SJSA1 (cell line): ENCODE measurements at regions not wholly inside any gene's neighbourhood (a gene's known extent, or its start where the extent isn't known, plus 50 kb on each side); places are given as distances from the start of the nearest gene placed in this dataset.

Source experiments
- DNase-seq, 2 experiments: peaks; one replicate each; pipeline ENCODE4 v3.0.0-alpha.2; 2015 to 2020; ENCODE audit warnings: low spot score in 2 of 2, low read depth in 1 of 2
- H3K27ac ChIP-seq: fragments of 250-450 bp; sonication (Bioruptor Pico); 2 replicates; pipeline ENCODE4 v1.5.1; 2020; ENCODE audit warnings: mild to moderate bottlenecking, moderate library complexity
- H3K27me3 ChIP-seq: fragments of 250-450 bp; sonication (Bioruptor Pico); replicated peaks from 2 replicates; pipeline ENCODE4 v1.5.1; 2020; ENCODE audit warnings: mild to moderate bottlenecking, moderate library complexity
- H3K36me3 ChIP-seq: fragments of 250-450 bp; sonication (Bioruptor Pico); 2 replicates; pipeline ENCODE4 v1.5.1; 2020; ENCODE audit warnings: mild to moderate bottlenecking
- H3K4me1 ChIP-seq: fragments of 250-450 bp; sonication (Bioruptor Pico); replicated peaks from 2 replicates; pipeline ENCODE4 v1.6.1; 2021; ENCODE audit warnings: mild to moderate bottlenecking
- H3K4me3 ChIP-seq: fragments of 250-450 bp; sonication (Bioruptor Pico); 2 replicates; pipeline ENCODE4 v1.5.1; 2020; ENCODE audit warnings: mild to moderate bottlenecking
- H3K9me3 ChIP-seq: fragments of 250-450 bp; sonication (Bioruptor Pico); replicated peaks from 2 replicates; pipeline ENCODE4 v1.5.1; 2020; ENCODE audit warnings: mild to moderate bottlenecking

DNA sequence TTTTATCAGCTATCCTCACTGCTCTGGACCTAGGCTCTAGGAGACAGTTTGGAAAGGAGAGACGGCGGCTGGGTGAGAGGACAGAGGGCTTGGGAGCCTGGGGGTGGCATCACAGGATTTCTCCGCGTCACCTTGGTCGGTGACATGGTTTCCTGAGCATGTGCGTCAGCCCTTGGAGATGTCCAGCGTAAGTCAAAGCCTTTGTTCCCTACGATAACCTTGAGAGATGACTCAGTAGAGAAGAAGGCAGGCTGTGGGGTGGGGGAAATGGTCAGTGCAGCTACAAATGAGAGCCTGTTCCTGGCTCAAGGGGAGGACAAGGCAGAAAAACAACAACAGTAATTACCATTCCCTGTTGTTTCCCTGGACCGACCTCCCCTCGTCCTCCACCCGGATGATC, 90.2 kb upstream of the TBX3 start:
- Histone ChIP-seq H3K36me3 (no peaks in the 10 kb centered on the region), H3K4me3 (no peak overlapping the region), H3K27me3 (no peaks in the 10 kb centered on the region), H3K4me1 (peaks cover 25% of the 10 kb centered on the region), H3K27ac (peak overlapping the region; percentile 95), H3K9me3 (no peaks in the 10 kb centered on the region)
- DNase-seq = peak; percentile 80 to 83

DNA sequence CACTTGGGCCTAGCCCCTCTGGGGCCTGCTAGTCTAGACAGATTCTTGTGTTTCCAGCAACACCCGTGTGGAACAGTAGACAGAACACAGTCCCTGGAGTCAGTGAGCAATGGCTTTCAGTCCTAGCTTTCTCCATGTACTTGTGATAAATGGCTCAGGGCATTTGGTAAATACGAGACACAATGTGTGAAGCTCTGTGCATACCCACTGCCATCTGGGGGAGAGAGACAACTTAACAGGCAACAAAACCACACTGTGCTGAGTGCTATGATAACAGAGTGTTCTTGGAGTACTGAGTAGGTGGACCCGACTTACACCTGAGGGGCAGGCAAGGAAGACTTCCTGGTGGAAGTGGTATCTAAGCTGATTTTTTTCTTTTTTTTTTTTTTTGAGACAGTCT, 86.3 kb upstream of the TBX3 start:
- Histone ChIP-seq H3K4me3 (no peak overlapping the region), H3K36me3 (no peaks in the 10 kb centered on the region), H3K27me3 (no peaks in the 10 kb centered on the region), H3K4me1 (peaks cover 25% of the 10 kb centered on the region), H3K9me3 (no peaks in the 10 kb centered on the region), H3K27ac (no peak overlapping the region)
- no peak for DNase-seq

DNA sequence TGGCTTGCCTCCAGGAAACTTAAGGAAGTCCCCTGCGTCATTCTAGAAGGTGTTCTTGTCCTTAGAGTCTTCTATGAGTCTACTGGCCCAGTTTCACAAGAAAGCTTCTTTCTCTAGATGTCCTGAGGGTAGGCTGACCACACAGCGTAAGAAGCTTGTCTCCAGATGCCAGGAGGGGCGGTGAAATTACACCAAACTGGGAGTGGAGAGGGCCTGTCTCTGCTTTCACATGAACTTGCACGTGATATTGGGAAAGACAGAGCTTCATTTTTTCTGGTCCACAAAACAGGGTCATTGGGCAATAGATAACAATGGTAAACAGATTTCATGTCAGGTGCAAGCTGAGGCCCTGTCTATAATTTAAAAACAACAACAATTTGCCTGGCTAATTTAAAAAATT, 85.7 kb upstream of the TBX3 start:
- Histone ChIP-seq H3K36me3 (no peaks in the 10 kb centered on the region), H3K4me1 (peaks cover 20% of the 10 kb centered on the region), H3K27me3 (no peaks in the 10 kb centered on the region), H3K27ac (no peak overlapping the region), H3K4me3 (no peak overlapping the region), H3K9me3 (no peaks in the 10 kb centered on the region)
- no peak for DNase-seq

DNA sequence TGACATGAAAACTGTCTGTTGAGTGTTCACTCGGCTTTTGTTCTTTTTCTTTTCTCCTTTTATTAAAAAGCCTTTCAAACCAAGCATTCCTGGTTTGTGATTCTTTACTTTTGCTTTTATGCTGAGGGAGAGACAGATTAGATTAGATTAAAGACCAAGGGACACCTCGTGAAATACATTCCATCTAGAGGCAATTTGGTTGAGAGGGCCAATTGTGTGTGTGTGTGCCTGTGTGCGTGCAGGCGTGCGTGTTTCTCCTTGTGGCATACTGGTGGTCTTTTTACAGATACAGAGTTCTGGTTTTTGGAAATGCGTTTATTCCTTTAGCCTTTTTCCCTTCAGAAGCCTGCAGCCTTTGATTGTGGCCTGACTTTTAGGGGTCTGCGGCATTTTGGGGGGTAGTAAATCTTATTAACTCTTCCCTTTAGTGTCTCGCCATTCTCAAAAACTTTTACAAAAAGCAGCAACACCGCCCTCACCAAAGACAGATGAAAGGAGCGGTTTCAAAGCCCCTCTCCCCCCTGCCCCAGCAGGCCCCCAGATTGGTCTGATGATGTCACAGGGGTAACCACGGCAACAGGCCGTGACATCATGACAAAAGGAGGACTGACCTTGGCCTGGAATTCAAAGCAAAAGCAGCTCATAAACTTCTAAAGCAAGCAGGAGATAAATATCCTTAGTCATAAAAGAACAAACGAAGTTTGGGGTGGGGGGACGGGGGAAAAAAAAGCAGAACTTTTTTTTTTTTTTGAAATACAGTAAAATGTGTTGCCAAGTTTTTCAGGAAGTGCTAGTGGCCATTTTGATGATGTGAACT, 84.1 kb upstream of the TBX3 start:
- no peaks in the 10 kb centered on the region for H3K36me3 ChIP-seq
- H3K4me1 ChIP-seq = peaks cover 9% of the 10 kb centered on the region
- H3K27ac ChIP-seq = peak overlapping the region; percentile 66
- peak in 1 of 2 experiments; percentile 45 for DNase-seq
- no peaks in the 10 kb centered on the region for H3K9me3 ChIP-seq
- no peaks in the 10 kb centered on the region for H3K27me3 ChIP-seq
- no peak overlapping the region for H3K4me3 ChIP-seq

DNA sequence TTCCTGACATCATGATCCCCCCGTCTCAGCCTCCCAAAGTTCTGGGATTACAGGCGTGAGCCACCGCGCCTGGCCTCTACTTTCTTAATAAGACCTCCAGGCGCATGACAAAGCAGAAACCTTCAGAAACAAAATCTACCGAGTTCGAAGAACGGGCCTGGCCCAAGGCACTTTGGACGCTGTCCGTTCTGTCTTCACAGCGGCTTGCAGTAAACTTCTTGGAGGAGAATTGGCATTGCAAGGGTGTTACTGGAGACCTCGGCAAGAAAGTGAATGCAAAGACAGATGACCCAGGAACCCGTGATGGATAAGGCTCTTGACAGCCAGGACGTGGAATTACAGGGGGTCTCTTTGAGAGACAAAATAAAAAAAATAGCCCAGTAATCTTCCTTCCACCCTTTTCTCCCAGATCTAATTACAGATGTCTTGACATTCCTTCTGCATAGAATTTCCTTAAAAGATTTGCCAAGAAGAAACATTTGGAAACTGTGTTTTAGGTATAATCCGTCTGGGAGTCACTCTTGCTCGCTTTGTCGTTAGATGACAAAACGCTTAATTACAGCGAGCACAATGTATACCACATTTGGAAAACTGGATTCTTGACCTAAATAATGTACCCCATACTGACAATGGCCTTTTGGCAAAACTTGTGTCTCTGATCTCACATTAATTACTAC, 83.2 kb upstream of the TBX3 start:
- Histone ChIP-seq H3K27me3 (no peaks in the 10 kb centered on the region), H3K4me3 (no peak overlapping the region), H3K9me3 (no peaks in the 10 kb centered on the region), H3K4me1 (peaks cover 16% of the 10 kb centered on the region), H3K36me3 (no peaks in the 10 kb centered on the region), H3K27ac (no peak overlapping the region)
- no peak for DNase-seq

DNA sequence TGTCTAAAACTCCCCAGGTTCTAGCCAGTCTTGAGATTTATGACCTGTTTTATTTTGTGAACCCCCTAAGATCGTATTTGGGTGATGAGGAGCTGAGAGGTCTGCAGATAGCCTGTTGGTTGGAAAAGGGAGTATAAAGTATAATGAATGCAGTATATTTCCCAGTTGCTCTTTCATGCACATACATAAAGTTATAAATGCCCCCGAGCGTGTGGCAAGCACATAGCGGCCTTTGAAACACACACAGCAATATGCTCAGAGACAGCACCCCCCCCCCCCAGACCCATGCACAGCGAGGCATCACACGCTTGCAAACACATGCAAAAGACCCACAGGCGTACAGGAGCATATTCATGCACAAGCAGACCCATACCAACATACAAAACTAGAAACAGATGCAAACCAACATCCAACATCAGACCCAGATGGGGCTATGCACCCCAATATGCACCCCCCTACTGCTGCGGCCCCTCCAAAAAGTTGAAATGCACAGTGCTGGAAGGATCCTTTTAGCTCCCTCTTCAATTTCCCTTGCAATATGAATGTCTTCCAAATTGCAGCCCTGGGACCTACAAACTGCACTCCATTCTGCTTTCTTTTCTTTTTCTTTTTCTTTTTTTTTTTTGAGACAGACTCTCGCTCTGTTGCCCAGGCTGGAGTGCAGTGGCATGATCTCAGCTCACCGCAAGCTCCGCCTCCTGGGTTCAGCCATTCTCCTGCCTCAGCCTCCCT, 82.2 kb upstream of the TBX3 start:
- H3K36me3 ChIP-seq = no peaks in the 10 kb centered on the region
- no peaks in the 10 kb centered on the region for H3K9me3 ChIP-seq
- DNase-seq = no peak
- H3K4me3 ChIP-seq = no peak overlapping the region
- no peaks in the 10 kb centered on the region for H3K27me3 ChIP-seq
- H3K4me1 ChIP-seq = peaks cover 18% of the 10 kb centered on the region
- H3K27ac ChIP-seq = no peak overlapping the region

DNA sequence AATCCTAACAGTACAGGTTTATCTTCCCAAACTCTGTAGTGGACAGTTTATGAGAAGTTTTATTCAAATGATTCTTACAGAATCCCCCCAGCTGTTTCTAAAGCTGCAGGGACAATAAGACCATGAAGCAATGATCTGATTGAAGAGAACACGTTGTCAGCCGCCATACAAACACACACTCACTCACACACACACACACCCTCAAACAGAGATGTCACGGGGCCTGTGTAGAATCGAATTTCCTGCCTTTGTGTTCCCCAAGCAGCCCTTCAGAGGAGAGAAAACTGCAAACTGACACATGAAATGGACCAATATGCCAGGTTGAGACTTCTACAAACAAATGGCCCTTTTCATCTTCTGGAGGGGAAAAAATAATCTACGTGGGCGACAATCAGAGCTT, 80.5 kb upstream of the TBX3 start:
- H3K4me1 ChIP-seq = peaks cover 23% of the 10 kb centered on the region

DNA sequence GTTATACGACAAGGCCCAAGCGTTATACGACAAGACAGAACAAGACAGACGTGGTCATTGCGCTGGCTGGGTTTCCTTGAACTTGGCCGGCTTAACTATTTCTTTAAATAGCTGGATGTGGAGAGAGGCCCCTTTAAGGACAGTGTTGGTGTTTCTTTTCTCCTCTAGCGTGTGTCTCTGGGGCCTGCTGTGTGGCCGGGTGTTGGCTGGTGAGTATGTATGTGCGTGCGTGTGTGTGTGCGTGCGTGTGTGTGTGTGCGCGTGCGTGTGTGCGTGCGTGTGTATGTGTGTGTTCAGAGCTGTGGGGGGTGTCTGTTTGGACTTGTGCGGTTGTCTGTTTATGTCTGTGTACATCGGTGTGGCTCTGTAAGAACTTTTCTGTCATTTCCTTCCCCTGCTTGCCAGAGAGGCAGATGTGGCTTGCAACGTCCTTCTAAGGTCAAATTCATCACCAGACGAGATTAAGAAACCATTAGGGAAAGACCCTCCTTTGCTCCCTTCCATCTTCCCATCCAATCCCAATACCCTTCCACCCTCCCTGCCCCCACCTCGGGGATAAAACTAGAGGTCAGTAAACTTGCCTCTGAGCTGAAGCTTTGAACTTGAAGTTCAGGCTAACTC, 78.6 kb upstream of the TBX3 start:
- Histone ChIP-seq H3K4me1 (peaks cover 32% of the 10 kb centered on the region), H3K27ac (peak overlapping the region; percentile 76), H3K27me3 (no peaks in the 10 kb centered on the region), H3K36me3 (no peaks in the 10 kb centered on the region), H3K9me3 (no peaks in the 10 kb centered on the region), H3K4me3 (0 out of 2 replicates have a peak overlapping the region, but pooled peaks have one; percentile 4)
- peak; percentile 80 to 82 for DNase-seq

More for the DNA sequence above, 80.5 kb upstream of the TBX3 start:
- H3K9me3 ChIP-seq = no peaks in the 10 kb centered on the region
- H3K27ac ChIP-seq = no peak overlapping the region
- DNase-seq = no peak
- no peaks in the 10 kb centered on the region for H3K36me3 ChIP-seq
- H3K4me3 ChIP-seq = no peak overlapping the region
- H3K27me3 ChIP-seq = no peaks in the 10 kb centered on the region

DNA sequence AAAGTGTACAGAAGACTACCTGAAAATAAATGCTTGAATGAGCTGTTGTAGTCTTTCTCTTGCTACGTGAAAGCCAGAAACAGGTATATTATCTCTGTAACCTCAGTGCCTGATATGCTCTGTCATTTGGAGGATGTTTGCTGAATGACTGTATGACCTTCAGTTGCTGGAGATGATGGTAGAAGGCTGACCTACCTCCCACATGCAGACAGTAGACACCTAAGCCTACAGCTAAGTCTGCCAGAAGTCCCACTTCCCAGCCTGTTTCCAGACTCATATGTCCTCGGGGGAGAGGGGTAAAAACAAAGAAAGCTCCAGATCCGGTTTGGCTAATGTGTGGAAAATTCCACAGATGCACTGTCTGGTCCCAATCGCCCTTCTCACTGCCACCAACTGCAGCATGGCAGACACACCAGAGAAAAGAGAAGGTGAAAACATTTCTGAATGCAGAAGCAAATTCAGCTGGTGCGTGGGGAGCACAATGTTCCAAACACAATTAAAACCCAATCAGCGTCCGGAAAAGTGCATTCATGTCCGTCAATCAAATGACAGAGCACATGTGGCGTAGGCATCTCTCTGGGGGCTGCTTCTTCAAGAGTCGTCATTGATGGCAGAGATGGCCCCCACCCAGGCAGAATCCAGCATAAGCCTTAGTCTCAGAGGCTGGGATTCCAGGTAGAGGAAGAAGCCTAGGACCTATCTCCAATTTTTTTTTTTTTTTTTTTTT, 76.3 kb upstream of the TBX3 start:
- Histone ChIP-seq H3K4me1 (peaks cover 35% of the 10 kb centered on the region), H3K36me3 (no peaks in the 10 kb centered on the region), H3K9me3 (no peaks in the 10 kb centered on the region), H3K27ac (no peak overlapping the region), H3K4me3 (no peak overlapping the region), H3K27me3 (no peaks in the 10 kb centered on the region)
- no peak for DNase-seq

DNA sequence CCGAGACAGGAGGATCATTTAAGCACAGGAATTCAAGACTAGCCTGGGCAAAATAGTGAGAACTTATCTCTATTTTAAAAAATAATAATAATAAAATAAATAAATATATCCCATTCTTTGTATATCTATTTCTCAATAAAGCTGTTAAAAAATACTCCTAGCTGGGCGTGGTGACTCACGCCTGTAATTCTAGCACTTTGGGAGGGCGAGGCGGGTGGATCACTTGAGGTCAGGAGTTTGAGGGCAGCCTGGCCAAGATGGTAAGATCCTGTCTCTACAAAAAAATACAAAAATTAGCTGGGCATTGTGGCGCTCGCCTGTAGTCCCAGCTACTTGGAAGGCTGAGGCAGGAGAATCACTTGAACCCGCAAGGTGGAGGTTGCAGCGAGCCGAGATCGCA, 75.7 kb upstream of the TBX3 start:
- Histone ChIP-seq H3K27me3 (no peaks in the 10 kb centered on the region), H3K4me1 (peaks cover 35% of the 10 kb centered on the region), H3K27ac (no peak overlapping the region), H3K9me3 (no peaks in the 10 kb centered on the region), H3K36me3 (no peaks in the 10 kb centered on the region), H3K4me3 (no peak overlapping the region)
- DNase-seq = no peak

DNA sequence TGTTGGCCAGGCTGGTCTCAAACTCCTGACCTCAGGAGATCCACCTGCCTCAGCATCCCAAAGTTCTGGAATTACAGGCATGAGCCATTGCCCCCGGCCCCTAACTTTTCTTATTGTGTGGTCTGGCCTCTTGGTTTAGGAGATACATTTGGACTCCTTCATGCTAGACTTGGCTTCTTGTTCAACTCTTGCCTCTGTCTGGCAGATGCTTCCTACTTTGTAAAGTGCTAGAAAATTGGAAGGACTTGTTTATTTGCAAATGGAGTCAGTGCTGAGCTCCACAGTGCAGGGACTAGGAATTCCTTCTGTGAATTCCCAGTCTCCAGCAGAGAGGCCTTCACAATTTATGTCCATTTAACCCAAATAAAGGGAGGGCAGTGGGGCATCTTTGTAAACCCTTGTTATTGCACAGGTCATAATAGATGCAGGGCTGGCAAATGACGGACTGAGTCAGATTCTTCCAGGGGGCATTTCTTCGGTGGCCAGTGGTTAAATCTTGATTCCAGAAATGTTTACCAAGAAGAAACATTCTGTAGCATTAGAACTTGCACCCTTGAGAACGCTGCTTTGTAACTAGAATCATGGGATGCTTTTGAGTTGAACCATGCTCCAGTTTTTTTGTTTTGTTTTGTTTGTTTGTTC, 73.8 kb upstream of the TBX3 start:
- no peaks in the 10 kb centered on the region for H3K9me3 ChIP-seq
- H3K36me3 ChIP-seq = no peaks in the 10 kb centered on the region
- H3K27me3 ChIP-seq = no peaks in the 10 kb centered on the region
- no peak overlapping the region for H3K4me3 ChIP-seq
- DNase-seq = peak; percentile 59 to 78
- H3K4me1 ChIP-seq = peaks cover 33% of the 10 kb centered on the region
- H3K27ac ChIP-seq = peak overlapping the region; percentile 42; the same call in 1 of the 2 replicates

DNA sequence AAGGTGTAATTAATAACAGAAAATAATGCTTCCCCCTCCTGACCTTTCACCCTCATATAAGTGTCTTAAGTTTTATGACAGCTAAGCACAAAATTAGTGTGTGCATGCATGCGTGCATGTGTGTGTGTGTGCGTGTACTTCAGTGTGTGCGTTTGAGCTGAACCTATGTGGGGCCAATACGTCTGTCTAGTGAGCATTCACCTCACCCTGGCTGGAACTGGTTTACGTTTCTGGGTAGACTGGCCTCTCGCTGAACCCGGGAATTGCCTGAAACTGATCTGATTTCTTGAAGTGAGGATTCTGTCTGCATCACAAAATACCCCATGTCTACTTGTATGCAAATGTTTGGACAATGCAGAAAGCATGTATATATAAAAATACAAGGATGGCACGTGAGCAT, 68.2 kb upstream of the TBX3 start:
- no peaks in the 10 kb centered on the region for H3K9me3 ChIP-seq

DNA sequence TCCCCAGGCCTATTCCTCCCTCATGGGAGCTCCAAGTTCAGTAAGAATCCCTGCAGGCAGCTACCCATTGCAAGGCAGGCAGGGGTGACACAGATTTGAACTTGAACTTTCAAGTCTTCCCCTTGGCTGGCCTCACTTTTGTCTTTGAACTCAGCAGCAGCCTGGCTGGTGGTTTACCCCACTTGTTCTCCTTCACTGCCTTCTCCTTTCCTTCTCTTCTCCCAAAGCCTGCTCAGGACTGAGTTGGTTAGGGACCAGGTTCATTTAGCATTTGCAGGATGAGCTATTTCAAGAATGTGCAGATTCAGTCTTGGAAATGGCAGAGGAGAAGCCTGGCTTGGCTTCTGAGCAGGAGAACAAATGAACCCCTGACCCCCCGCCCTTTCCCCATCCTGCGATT, 67.7 kb upstream of the TBX3 start:
- H3K27ac ChIP-seq = no peak overlapping the region
- no peaks in the 10 kb centered on the region for H3K9me3 ChIP-seq
- H3K27me3 ChIP-seq = no peaks in the 10 kb centered on the region
- no peaks in the 10 kb centered on the region for H3K36me3 ChIP-seq
- DNase-seq = no peak
- H3K4me1 ChIP-seq = peaks cover 8% of the 10 kb centered on the region
- H3K4me3 ChIP-seq = no peak overlapping the region

More for the DNA sequence above, 68.2 kb upstream of the TBX3 start:
- H3K36me3 ChIP-seq = no peaks in the 10 kb centered on the region
- DNase-seq = no peak
- H3K27me3 ChIP-seq = no peaks in the 10 kb centered on the region
- peaks cover 8% of the 10 kb centered on the region for H3K4me1 ChIP-seq
- H3K27ac ChIP-seq = no peak overlapping the region
- H3K4me3 ChIP-seq = no peak overlapping the region
